GM20000 (cell line): ENCODE measurements at regions not wholly inside any gene's neighbourhood (a gene's known extent, or its start where the extent isn't known, plus 50 kb on each side); places are given as distances from the start of the nearest gene placed in this dataset.

ENCODE experiments used
- DNase-seq: peaks from one replicate; pipeline ENCODE4 v3.0.0; 2012; ENCODE audit warnings: low spot score
- CTCF ChIP-seq: IDR thresholded peaks from 2 replicates; pipeline ENCODE4 v1.5.1; 2012; ENCODE audit warnings: mild to moderate bottlenecking, control low read depth; ENCODE audit errors: extremely low read depth, missing control alignments

- TF ChIP-seq CTCF = no peak
These were observed 93.5 kb upstream of the SOX2 start for GRCh38 chr3:181618260-181618659.

GRCh38 chr3:181616088-181617070, 95.3 kb upstream of the SOX2 start:
- DNase-seq = no peak
- no peak for TF ChIP-seq CTCF

More at GRCh38 chr3:181618260-181618659, 93.5 kb upstream of the SOX2 start:
- DNase-seq = no peak

GRCh38 chr3:181615666-181616065, 96.1 kb upstream of the SOX2 start:
- no peak for TF ChIP-seq CTCF
- DNase-seq = no peak

GRCh38 chr3:181614878-181615277, 96.8 kb upstream of the SOX2 start:
- no peak for DNase-seq
- TF ChIP-seq CTCF = no peak

- TF ChIP-seq CTCF = no peak
- DNase-seq = no peak
These were observed 97.9 kb upstream of the SOX2 start for GRCh38 chr3:181613813-181614212.

- TF ChIP-seq CTCF = no peak
- DNase-seq = no peak
These were observed 98.5 kb upstream of the SOX2 start for GRCh38 chr3:181613191-181613590.

GRCh38 chr3:181610973-181611265, 100.8 kb upstream of the SOX2 start:
- DNase-seq = no peak
- no peak for TF ChIP-seq CTCF
